ENCODE measurements at regions not wholly inside any gene's neighbourhood (a gene's known extent, or its start where the extent isn't known, plus 50 kb on each side); places are given as distances from the start of the nearest gene placed in this dataset.
A peak's percentile ranks its signal among the peaks of the same experiment; 100 is the strongest.

DNA sequence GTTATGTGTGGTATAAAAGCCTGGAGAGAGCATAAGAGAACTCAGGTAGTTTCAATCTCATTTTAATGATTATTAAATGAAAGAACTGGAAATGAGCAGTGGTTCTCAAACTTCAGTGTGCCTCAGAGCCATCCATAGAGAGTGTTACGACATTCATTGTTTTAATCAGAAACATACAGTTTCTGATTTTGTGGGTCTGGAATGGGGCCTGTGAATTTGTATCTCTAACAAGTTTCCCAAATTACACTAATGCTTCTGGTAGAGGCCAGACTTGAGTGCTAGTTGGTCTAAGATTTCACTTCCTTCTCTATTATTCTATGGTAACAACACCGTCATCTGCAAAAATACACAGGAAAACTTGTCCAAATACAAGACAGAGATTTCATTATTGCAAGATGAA is 292.0 kb upstream of the NECTIN3 start:
- no peak for DNase-seq (ENCODE audit: low read depth, low spot score)
- in situ Hi-C loops (cut with HindIII; ENCODE audit: low sequenced_read_pairs): no loop called here
- H3K4me3 ChIP-seq (ENCODE audit: low read depth, low read length): no peak overlapping the region
- TF ChIP-seq, protein P1, sequence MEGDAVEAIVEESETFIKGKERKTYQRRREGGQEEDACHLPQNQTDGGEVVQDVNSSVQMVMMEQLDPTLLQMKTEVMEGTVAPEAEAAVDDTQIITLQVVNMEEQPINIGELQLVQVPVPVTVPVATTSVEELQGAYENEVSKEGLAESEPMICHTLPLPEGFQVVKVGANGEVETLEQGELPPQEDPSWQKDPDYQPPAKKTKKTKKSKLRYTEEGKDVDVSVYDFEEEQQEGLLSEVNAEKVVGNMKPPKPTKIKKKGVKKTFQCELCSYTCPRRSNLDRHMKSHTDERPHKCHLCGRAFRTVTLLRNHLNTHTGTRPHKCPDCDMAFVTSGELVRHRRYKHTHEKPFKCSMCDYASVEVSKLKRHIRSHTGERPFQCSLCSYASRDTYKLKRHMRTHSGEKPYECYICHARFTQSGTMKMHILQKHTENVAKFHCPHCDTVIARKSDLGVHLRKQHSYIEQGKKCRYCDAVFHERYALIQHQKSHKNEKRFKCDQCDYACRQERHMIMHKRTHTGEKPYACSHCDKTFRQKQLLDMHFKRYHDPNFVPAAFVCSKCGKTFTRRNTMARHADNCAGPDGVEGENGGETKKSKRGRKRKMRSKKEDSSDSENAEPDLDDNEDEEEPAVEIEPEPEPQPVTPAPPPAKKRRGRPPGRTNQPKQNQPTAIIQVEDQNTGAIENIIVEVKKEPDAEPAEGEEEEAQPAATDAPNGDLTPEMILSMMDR (IDR thresholded peaks at IDR 0.05; ENCODE audit: low read depth, low read length): no peak

DNA sequence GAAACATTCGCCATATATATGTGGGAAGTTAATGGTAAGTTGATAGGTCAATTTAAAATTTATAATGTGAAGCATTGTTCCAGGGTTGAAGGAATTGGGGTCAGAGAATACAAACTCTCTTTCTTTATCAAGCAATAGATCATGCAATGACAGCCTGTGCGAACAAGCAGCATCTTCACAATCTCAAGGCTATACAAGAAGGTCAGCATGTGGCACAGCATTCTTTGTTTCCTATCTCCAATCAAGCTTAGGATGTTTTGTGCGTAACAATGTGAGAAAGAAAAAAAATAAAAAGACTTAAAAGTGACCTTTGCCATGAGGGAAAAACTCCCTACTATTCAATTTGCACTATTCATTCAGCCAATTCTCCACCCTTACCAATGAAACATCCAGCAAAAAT is 288.1 kb upstream of the NECTIN3 start:
- TF ChIP-seq, protein P1 (IDR thresholded peaks at IDR 0.05; ENCODE audit: low read depth, low read length): no peak
- H3K4me3 ChIP-seq (ENCODE audit: low read depth, low read length): no peak overlapping the region
- no peak for DNase-seq (ENCODE audit: low read depth, low spot score)
- in situ Hi-C loops (cut with HindIII; ENCODE audit: low sequenced_read_pairs): no loop called here

DNA sequence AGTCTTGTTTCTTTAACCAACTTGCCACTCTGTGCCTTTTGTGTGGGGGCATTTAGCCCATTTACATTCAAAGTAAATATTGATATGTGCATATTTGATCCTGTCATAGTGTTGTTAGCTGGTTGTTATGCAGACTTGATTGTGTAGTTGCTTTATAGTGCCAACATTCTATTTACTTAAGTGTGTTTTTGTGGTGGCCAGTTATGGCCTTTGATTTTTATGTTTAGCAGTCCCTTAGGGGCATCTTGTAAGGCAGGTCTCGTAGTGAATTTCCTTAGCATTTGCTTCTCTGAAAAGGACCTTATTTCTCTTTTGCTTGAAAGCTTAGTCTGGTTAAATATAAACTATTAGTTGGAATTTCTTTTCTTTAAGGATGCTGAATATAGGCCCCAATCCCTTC is 282.8 kb upstream of the NECTIN3 start:
- no peak overlapping the region for H3K4me3 ChIP-seq (ENCODE audit: low read depth, low read length)
- in situ Hi-C loops (cut with HindIII; ENCODE audit: low sequenced_read_pairs): no loop called here
- no peak for DNase-seq (ENCODE audit: low read depth, low spot score)
- TF ChIP-seq, protein P1 (IDR thresholded peaks at IDR 0.05; ENCODE audit: low read depth, low read length): no peak

DNA sequence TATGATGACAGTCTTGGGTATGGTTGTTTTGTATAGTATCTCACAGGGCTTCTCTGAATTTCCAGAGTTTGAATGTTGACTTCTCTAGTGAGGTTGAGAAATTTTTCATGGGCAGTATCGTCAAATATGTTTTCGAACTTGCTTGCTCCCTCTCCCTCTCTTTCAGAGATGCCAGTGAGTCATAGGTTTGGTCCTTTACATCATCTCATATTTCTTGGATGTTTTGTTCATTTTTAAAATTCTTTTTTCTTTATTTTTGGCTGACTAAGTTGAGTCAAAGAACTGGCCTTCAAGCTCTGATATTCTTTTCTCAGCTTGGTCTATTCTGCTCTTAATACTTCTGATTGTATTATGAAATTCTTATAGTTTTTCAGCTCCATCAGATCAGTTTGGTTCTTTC is 282.3 kb upstream of the NECTIN3 start:
- in situ Hi-C loops (cut with HindIII; ENCODE audit: low sequenced_read_pairs): no loop called here
- H3K4me3 ChIP-seq (ENCODE audit: low read depth, low read length): no peak overlapping the region
- TF ChIP-seq, protein P1 (IDR thresholded peaks at IDR 0.05; ENCODE audit: low read depth, low read length): no peak
- peak; percentile 59 for DNase-seq (ENCODE audit: low read depth, low spot score)

DNA sequence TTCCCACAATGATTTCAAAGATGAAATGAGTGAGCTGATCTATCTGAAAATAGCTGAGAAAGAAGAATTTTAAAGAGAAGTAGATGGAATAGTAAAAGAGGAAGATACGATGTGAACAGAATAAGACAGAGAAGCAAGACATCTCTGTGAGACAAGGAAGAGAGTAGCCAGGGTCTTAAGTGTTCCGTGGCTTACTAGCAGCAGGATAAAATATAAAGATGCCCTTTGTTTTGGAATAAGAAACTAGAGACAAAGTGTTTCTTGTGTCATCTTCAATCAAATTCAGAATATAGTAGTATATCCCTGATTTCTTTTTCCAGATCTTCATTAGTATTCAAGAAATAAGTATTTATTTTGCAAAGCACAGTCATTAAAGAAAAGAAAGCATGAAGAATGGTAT is 281.0 kb upstream of the NECTIN3 start:
- in situ Hi-C loops (cut with HindIII; ENCODE audit: low sequenced_read_pairs): no loop called here
- no peak overlapping the region for H3K4me3 ChIP-seq (ENCODE audit: low read depth, low read length)
- TF ChIP-seq, protein P1 (IDR thresholded peaks at IDR 0.05; ENCODE audit: low read depth, low read length): no peak

DNA sequence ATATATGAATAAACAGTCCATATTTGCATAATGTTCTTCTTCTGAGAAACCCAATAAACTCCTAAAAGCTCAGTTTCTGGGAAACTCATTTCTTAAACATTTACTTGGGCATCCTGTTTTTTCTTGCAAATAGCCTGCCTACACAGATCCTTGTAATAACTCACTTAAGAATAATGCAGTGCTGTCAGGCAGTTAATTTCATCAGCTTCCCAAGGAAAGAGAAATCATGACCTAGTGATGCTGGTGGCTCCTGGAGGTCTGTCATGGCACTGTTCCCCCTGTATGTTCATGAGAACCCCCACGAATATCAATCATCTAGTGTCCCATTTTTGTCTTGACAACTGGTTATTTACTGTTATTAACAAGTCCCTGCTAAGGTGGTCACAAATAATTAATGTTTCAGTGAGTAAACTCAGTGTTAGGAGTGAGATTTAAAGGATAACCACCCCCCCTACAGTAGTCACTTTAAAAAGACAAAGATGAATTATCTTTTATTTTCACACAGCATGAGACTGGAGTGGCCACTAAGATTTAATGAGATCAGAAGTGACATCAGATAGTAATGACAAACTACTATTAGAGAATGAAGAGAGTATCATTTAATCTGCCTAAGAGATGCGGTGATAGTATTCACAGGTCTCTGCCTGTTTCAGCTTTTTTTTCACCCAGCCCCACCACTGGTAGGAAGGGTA is 279.5 kb upstream of the NECTIN3 start:
- TF ChIP-seq, protein P1 (IDR thresholded peaks at IDR 0.05; ENCODE audit: low read depth, low read length): no peak
- in situ Hi-C loops (cut with HindIII; ENCODE audit: low sequenced_read_pairs): no loop called here
- no peak for DNase-seq (ENCODE audit: low read depth, low spot score)
- H3K4me3 ChIP-seq (ENCODE audit: low read depth, low read length): no peak overlapping the region

More for the DNA sequence above, 281.0 kb upstream of the NECTIN3 start:
- no peak for DNase-seq (ENCODE audit: low read depth, low spot score)
